Caco-2 (cell line): ENCODE measurements at regions not wholly inside any gene's neighbourhood (a gene's known extent, or its start where the extent isn't known, plus 50 kb on each side); places are given as distances from the start of the nearest gene placed in this dataset.

Experiments used
- BruUV-seq: library from RNA; stranded (reverse); fragments of 400-500 nt; replicated peaks from 2 replicates; lab custom pipeline; 2021; lab: Mats Ljungman, UMichigan
- CTCF ChIA-PET: fragments of 300-600 bp; sonication (Branson Sonifier 250); formaldehyde crosslinking; loops from one replicate; lab custom pipeline; 2022; ENCODE audit warnings: antibody characterized with exemption; lab: Charles Lee
- POLR2A ChIA-PET: fragments of 300-600 bp; sonication (Branson Sonifier 250); formaldehyde crosslinking; loops from one replicate; lab custom pipeline; 2022; ENCODE audit warnings: antibody characterized with exemption; lab: Charles Lee
- DNase-seq, 2 experiments: peaks; one replicate each; pipeline versions ENCODE4 v3.0.0 to v3.0.0-alpha.2; 2020 to 2022
- H3K27me3 ChIP-seq: replicated peaks from 2 replicates; pipeline ENCODE4 v1.6.0; 2011; ENCODE audit warnings: low read length; ENCODE audit not compliant: control insufficient read depth, insufficient read depth
- H3K36me3 ChIP-seq: 2 replicates; pipeline ENCODE4 v1.5.1; 2011; ENCODE audit warnings: low read length; ENCODE audit not compliant: control insufficient read depth, insufficient read depth
- H3K4me1 ChIP-seq: fragments of 250-450 bp; sonication (Bioruptor Pico); 2 replicates; pipeline ENCODE4 v1.5.1; 2020; ENCODE audit warnings: mild to moderate bottlenecking
- H3K4me3 ChIP-seq: 2 replicates; pipeline ENCODE4 v1.5.1; 2011; ENCODE audit warnings: low read depth, mild to moderate bottlenecking, control low read depth, low read length
- H3K9me3 ChIP-seq: fragments of 250-450 bp; sonication (Bioruptor Pico); 2 replicates; pipeline ENCODE4 v1.5.1; 2020; ENCODE audit warnings: mild to moderate bottlenecking, moderate library complexity
- H3K27ac Mint-ChIP-seq: one replicate; pipeline ENCODE4 v1.8.0; 2022; ENCODE audit warnings: mixed read lengths; ENCODE audit not compliant: unreplicated experiment
- H3K27me3 Mint-ChIP-seq: one replicate; pipeline ENCODE4 v1.8.0; 2022; ENCODE audit warnings: mixed read lengths; ENCODE audit not compliant: insufficient read depth, unreplicated experiment
- H3K36me3 Mint-ChIP-seq: one replicate; pipeline ENCODE4 v1.8.0; 2022; ENCODE audit warnings: mild to moderate bottlenecking, mixed read lengths; ENCODE audit not compliant: insufficient read depth, unreplicated experiment
- H3K4me1 Mint-ChIP-seq: one replicate; pipeline ENCODE4 v1.8.0; 2022; ENCODE audit warnings: low read depth, mixed read lengths; ENCODE audit not compliant: unreplicated experiment
- H3K4me3 Mint-ChIP-seq: one replicate; pipeline ENCODE4 v1.8.0; 2022; ENCODE audit warnings: mild to moderate bottlenecking, moderate library complexity, mixed read lengths; ENCODE audit not compliant: unreplicated experiment
- H3K9me3 Mint-ChIP-seq: one replicate; pipeline ENCODE4 v1.8.0; 2022; ENCODE audit warnings: mixed read lengths; ENCODE audit not compliant: unreplicated experiment
- CTCF ChIP-seq, 2 experiments: fragments of 200-600 bp in 1 of 2; IDR thresholded peaks; 1 replicate in 1 of 2; 2 replicates in 1 of 2; pipeline versions ENCODE4 v1.5.1 to v1.8.0; 2011 to 2022; ENCODE audit warnings: antibody characterized with exemption in 1 of 2, control low read depth in 1 of 2, inconsistent platforms in 1 of 2, low read depth in 1 of 2, low read length in 1 of 2, mild to moderate bottlenecking in 1 of 2, moderate library complexity in 1 of 2; ENCODE audit not compliant: insufficient read depth in 1 of 2, severe bottlenecking in 1 of 2, unreplicated experiment in 1 of 2
- intact Hi-C: fragments of 100-400 bp; cut with micrococcal nuclease; formaldehyde crosslinking; loops from one replicate; pipeline ENCODE4 v1.10.0; 2022; ENCODE audit not compliant: unreplicated experiment

- no peak for DNase-seq
- Mint-ChIP-seq H3K27me3 (no peaks in the 10 kb centered on the region), H3K36me3 (no peaks in the 10 kb centered on the region), H3K4me1 (no peaks in the 10 kb centered on the region), H3K27ac (no peak overlapping the region), H3K9me3 (no peaks in the 10 kb centered on the region), H3K4me3 (no peak overlapping the region)
- H3K36me3 ChIP-seq = no peaks in the 10 kb centered on the region
- H3K9me3 ChIP-seq = no peaks in the 10 kb centered on the region
- H3K4me3 ChIP-seq = no peak overlapping the region
- ChIA-PET POLR2A (no interaction called here), CTCF (no interaction called here)
- TF ChIP-seq CTCF (IDR thresholded peaks at IDR 0.05; ENCODE audit: insufficient read depth in 1 of 2, low read depth in 1 of 2, low read length in 1 of 2, severe bottlenecking in 1 of 2, unreplicated experiment in 1 of 2) = no peak
- no peaks in the 10 kb centered on the region for H3K27me3 ChIP-seq
- intact Hi-C loops = no loop called here
- no TSS peak for BruUV-seq
- no peaks in the 10 kb centered on the region for H3K4me1 ChIP-seq
Measured at GRCh38 chr7:70935854-70936253, 196.1 kb upstream of the GALNT17 start.

DNA sequence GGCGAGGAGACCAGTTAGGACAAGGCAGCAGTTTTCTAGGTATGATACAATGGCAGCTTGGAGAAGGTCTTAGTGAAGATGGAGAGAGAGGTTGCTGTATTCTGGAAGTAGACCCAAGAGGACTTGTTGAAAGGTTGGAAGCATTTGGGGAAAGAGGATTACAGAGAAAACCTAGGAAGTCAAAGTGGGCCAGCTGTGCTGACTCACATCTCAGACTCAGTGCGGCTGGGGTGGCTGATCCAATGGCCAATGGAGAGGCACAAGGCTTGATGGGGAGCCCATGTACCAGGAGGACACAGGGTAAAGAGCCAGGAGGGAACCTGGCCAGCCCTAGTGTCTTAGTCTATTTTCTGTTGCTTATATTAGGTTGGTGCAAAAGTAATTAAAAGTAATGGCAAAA lies 194.5 kb upstream of the GALNT17 start:
- Mint-ChIP-seq H3K9me3 (no peaks in the 10 kb centered on the region), H3K4me3 (no peak overlapping the region), H3K36me3 (no peaks in the 10 kb centered on the region), H3K27me3 (no peaks in the 10 kb centered on the region), H3K4me1 (no peaks in the 10 kb centered on the region), H3K27ac (no peak overlapping the region)
- POLR2A ChIA-PET = no interaction called here
- H3K4me1 ChIP-seq = no peaks in the 10 kb centered on the region
- no TSS peak for BruUV-seq
- TF ChIP-seq CTCF (IDR thresholded peaks at IDR 0.05; ENCODE audit: insufficient read depth in 1 of 2, low read depth in 1 of 2, low read length in 1 of 2, severe bottlenecking in 1 of 2, unreplicated experiment in 1 of 2) = no peak
- intact Hi-C loops = no loop called here
- no peak for DNase-seq
- no peaks in the 10 kb centered on the region for H3K9me3 ChIP-seq
- H3K27me3 ChIP-seq = no peaks in the 10 kb centered on the region
- CTCF ChIA-PET = no interaction called here
- H3K36me3 ChIP-seq = no peaks in the 10 kb centered on the region
- H3K4me3 ChIP-seq = no peak overlapping the region

DNA sequence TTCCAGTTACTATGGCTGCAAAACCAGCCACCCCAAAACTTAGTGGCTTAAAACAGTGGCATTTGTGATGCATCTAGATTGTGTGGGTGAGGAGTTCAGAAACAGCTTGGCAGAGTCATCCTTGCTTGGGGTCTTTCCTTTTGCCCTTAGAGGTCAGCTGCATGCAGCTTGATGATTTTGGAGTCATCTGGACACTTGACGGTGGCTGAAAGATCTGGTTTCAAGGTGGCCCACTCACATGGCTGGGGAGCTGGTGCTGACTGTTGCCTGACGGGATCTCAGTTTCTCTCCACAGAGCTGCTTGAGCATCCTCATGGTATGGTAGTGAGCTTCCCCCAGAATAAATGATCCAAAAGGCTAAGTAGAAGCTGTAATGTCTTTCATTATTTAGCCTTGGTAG lies 191.3 kb upstream of the GALNT17 start:
- CTCF ChIA-PET = no interaction called here
- no peaks in the 10 kb centered on the region for H3K4me1 ChIP-seq
- no peaks in the 10 kb centered on the region for H3K4me1 Mint-ChIP-seq
- no peaks in the 10 kb centered on the region for H3K9me3 ChIP-seq
- no TSS peak for BruUV-seq
- intact Hi-C loops = no loop called here
- peaks cover 2% of the 10 kb centered on the region for H3K27me3 Mint-ChIP-seq
- H3K4me3 ChIP-seq = no peak overlapping the region
- no peaks in the 10 kb centered on the region for H3K36me3 ChIP-seq
- no peaks in the 10 kb centered on the region for H3K27me3 ChIP-seq
- H3K9me3 Mint-ChIP-seq = peaks cover 16% of the 10 kb centered on the region
- no peak overlapping the region for H3K27ac Mint-ChIP-seq
- H3K4me3 Mint-ChIP-seq = no peak overlapping the region
- TF ChIP-seq CTCF (IDR thresholded peaks at IDR 0.05; ENCODE audit: insufficient read depth in 1 of 2, low read depth in 1 of 2, low read length in 1 of 2, severe bottlenecking in 1 of 2, unreplicated experiment in 1 of 2) = no peak
- POLR2A ChIA-PET = no interaction called here
- no peaks in the 10 kb centered on the region for H3K36me3 Mint-ChIP-seq
- no peak for DNase-seq
